MM.1S (cell line): ENCODE measurements at regions not wholly inside any gene's neighbourhood (a gene's known extent, or its start where the extent isn't known, plus 50 kb on each side); places are given as distances from the start of the nearest gene placed in this dataset.

Source experiments
- DNase-seq: peaks from one replicate; pipeline ENCODE4 v3.0.0-alpha.2; 2015
- H2AFZ ChIP-seq: fragments of 300-600 bp; sonication (generic); 2 replicates; pipeline ENCODE4 v1.6.0; 2016; ENCODE audit warnings: antibody characterized with exemption, low read length
- H3F3A ChIP-seq: fragments of 300-600 bp; sonication (generic); 2 replicates; pipeline ENCODE4 v1.6.1; 2016; ENCODE audit warnings: mild to moderate bottlenecking, antibody characterized with exemption, low read length, moderate library complexity, mixed read lengths; ENCODE audit not compliant: insufficient read depth
- H3K27ac ChIP-seq: fragments of 300-600 bp; sonication (generic); 2 replicates; pipeline ENCODE4 v1.5.1; 2016; ENCODE audit warnings: mild to moderate bottlenecking, low read length
- H3K27me3 ChIP-seq: fragments of 300-600 bp; sonication (generic); replicated peaks from 2 replicates; pipeline ENCODE4 v1.6.0; 2016; ENCODE audit warnings: low read length; ENCODE audit not compliant: insufficient read depth
- H3K36me3 ChIP-seq: fragments of 300-600 bp; sonication (generic); replicated peaks from 2 replicates; pipeline ENCODE4 v1.6.1; 2016; ENCODE audit warnings: mild to moderate bottlenecking, low read length, mixed read lengths; ENCODE audit not compliant: insufficient read depth
- H3K4me1 ChIP-seq: fragments of 300-600 bp; sonication (generic); 2 replicates; pipeline ENCODE4 v1.6.1; 2016; ENCODE audit warnings: low read length, mixed read lengths
- H3K4me2 ChIP-seq: fragments of 300-600 bp; sonication (generic); 2 replicates; pipeline ENCODE4 v1.6.0; 2016; ENCODE audit warnings: low read depth, low read length
- H3K4me3 ChIP-seq: fragments of 300-600 bp; sonication (generic); 2 replicates; pipeline ENCODE4 v1.5.1; 2016; ENCODE audit warnings: low read length, mixed read lengths
- H3K79me2 ChIP-seq: fragments of 300-600 bp; sonication (generic); 2 replicates; pipeline ENCODE4 v1.6.1; 2016; ENCODE audit warnings: mixed run types, low read length, mixed read lengths
- H3K9ac ChIP-seq: fragments of 300-600 bp; sonication (generic); 2 replicates; pipeline ENCODE4 v1.6.1; 2016; ENCODE audit warnings: low read length, mixed read lengths
- H3K9me2 ChIP-seq: fragments of 300-600 bp; sonication (generic); replicated peaks from 2 replicates; pipeline ENCODE4 v1.6.1; 2016; ENCODE audit warnings: mild to moderate bottlenecking, low read length, mixed read lengths; ENCODE audit not compliant: insufficient read depth
- H3K9me3 ChIP-seq: fragments of 300-600 bp; sonication (generic); replicated peaks from 2 replicates; pipeline ENCODE4 v1.6.1; 2016; ENCODE audit warnings: mild to moderate bottlenecking, low read length, mixed read lengths; ENCODE audit not compliant: insufficient read depth
- H4K20me1 ChIP-seq: fragments of 300-600 bp; sonication (generic); 2 replicates; pipeline ENCODE4 v1.6.1; 2016; ENCODE audit warnings: mild to moderate bottlenecking, low read length, moderate library complexity, mixed read lengths; ENCODE audit not compliant: insufficient read depth
- CTCF ChIP-seq: fragments of 300-600 bp; sonication (generic); IDR thresholded peaks from 2 replicates; pipeline ENCODE4 v1.5.1; 2016; ENCODE audit warnings: antibody characterized with exemption, low read length, mixed read lengths
- EZH2 ChIP-seq: fragments of 300-600 bp; sonication (generic); optimal IDR thresholded peaks from 2 replicates; pipeline ENCODE3; 2017; ENCODE audit warnings: low read depth, mild to moderate bottlenecking, antibody characterized with exemption, low read length, mixed read lengths
- EZH2phosphoT487 ChIP-seq: fragments of 300-600 bp; sonication (generic); IDR thresholded peaks from 2 replicates; pipeline ENCODE4 v1.6.1; 2018; ENCODE audit warnings: antibody characterized with exemption, low read length

- Histone ChIP-seq H3K9me2 (no peaks in the 10 kb centered on the region), H2AFZ (no peak overlapping the region), H3K4me1 (no peaks in the 10 kb centered on the region), H3K27ac (no peak overlapping the region), H4K20me1 (no peaks in the 10 kb centered on the region), H3K36me3 (no peaks in the 10 kb centered on the region), H3F3A (no peaks in the 10 kb centered on the region), H3K4me2 (no peak overlapping the region), H3K9ac (no peak overlapping the region), H3K79me2 (no peaks in the 10 kb centered on the region), H3K4me3 (no peak overlapping the region), H3K27me3 (no peaks in the 10 kb centered on the region), H3K9me3 (no peaks in the 10 kb centered on the region)
- TF ChIP-seq EZH2 (no peak), CTCF (no peak), EZH2phosphoT487 (no peak)
- DNase-seq, result no peak
Observed at GRCh38 chr13:22270881-22271280, 600.0 kb downstream of the FGF9 start.

DNA sequence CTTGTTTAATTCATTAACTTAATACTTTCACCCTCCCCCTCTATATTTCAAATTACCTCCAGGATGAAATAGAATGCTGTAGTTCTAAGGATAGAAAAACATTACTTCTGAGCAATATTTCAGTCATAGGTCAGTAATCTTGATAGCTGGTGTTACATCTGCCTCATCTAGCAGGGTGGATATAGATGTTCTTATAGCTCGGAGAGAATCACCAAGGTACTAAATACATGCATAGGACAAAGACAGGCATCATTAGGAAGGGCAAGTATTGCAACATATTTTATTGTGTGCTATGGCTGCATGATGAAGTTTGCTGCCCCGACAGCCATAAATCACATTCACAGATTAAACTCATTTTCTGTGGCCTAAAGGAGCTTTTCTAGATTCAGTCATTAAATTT is 601.0 kb downstream of the FGF9 start:
- no peak for DNase-seq
- H2AFZ ChIP-seq, result no peak overlapping the region
- H3K4me3 ChIP-seq, result no peak overlapping the region
- H3K4me1 ChIP-seq, result no peaks in the 10 kb centered on the region
- H3K79me2 ChIP-seq, result no peaks in the 10 kb centered on the region
- no peaks in the 10 kb centered on the region for H3K9me3 ChIP-seq
- H3K9ac ChIP-seq, result no peak overlapping the region
- H3K27ac ChIP-seq, result no peak overlapping the region
- no peaks in the 10 kb centered on the region for H3K9me2 ChIP-seq
- no peaks in the 10 kb centered on the region for H4K20me1 ChIP-seq
- H3K4me2 ChIP-seq, result no peak overlapping the region
- no peak for TF ChIP-seq EZH2phosphoT487
- no peak for TF ChIP-seq CTCF
- no peak for TF ChIP-seq EZH2
- no peaks in the 10 kb centered on the region for H3F3A ChIP-seq
- H3K27me3 ChIP-seq, result no peaks in the 10 kb centered on the region
- no peaks in the 10 kb centered on the region for H3K36me3 ChIP-seq

GRCh38 chr13:22275393-22275792 is 604.5 kb downstream of the FGF9 start:
- no peak overlapping the region for H3K27ac ChIP-seq
- no peak for DNase-seq
- H3K4me3 ChIP-seq, result no peak overlapping the region
- no peaks in the 10 kb centered on the region for H3K4me1 ChIP-seq
- no peaks in the 10 kb centered on the region for H4K20me1 ChIP-seq
- no peaks in the 10 kb centered on the region for H3K36me3 ChIP-seq
- H3K79me2 ChIP-seq, result no peaks in the 10 kb centered on the region
- no peak overlapping the region for H2AFZ ChIP-seq
- TF ChIP-seq EZH2phosphoT487 (no peak), EZH2 (no peak), CTCF (no peak)
- H3K9ac ChIP-seq, result no peak overlapping the region
- H3K9me2 ChIP-seq, result no peaks in the 10 kb centered on the region
- no peaks in the 10 kb centered on the region for H3K27me3 ChIP-seq
- no peaks in the 10 kb centered on the region for H3K9me3 ChIP-seq
- no peak overlapping the region for H3K4me2 ChIP-seq
- no peaks in the 10 kb centered on the region for H3F3A ChIP-seq

GRCh38 chr13:22276616-22277015 is 605.7 kb downstream of the FGF9 start:
- Histone ChIP-seq H3K9me3 (no peaks in the 10 kb centered on the region), H3K4me1 (no peaks in the 10 kb centered on the region), H3K9me2 (no peaks in the 10 kb centered on the region), H4K20me1 (no peaks in the 10 kb centered on the region), H3K4me3 (no peak overlapping the region), H3K36me3 (no peaks in the 10 kb centered on the region), H3K79me2 (no peaks in the 10 kb centered on the region), H3F3A (no peaks in the 10 kb centered on the region), H2AFZ (no peak overlapping the region), H3K27me3 (no peaks in the 10 kb centered on the region), H3K27ac (no peak overlapping the region), H3K4me2 (no peak overlapping the region), H3K9ac (no peak overlapping the region)
- DNase-seq, result no peak
- no peak for TF ChIP-seq CTCF
- TF ChIP-seq EZH2phosphoT487, result no peak
- no peak for TF ChIP-seq EZH2
